HUDEP-2 (cell line): ENCODE measurements at regions not wholly inside any gene's neighbourhood (a gene's known extent, or its start where the extent isn't known, plus 50 kb on each side); places are given as distances from the start of the nearest gene placed in this dataset.

ENCODE experiments used
- DNase-seq, 76 experiments: peaks; one replicate each; lab custom pipeline; 2025; ENCODE audit not compliant: unreplicated experiment in 76 of 76; lab: John Stamatoyannopoulos, UW

GRCh38 chr2:128435576-128436478 is 117.2 kb upstream of the HS6ST1 start:
- no peak for DNase-seq

GRCh38 chr2:128436479-128437203 is 118.0 kb upstream of the HS6ST1 start:
- no peak for DNase-seq

GRCh38 chr2:128437204-128437565 is 118.5 kb upstream of the HS6ST1 start:
- DNase-seq, result no peak

GRCh38 chr2:128438091-128438490 is 119.4 kb upstream of the HS6ST1 start:
- DNase-seq, result no peak

GRCh38 chr2:128438586-128438985 is 119.9 kb upstream of the HS6ST1 start:
- no peak for DNase-seq

- no peak for DNase-seq
These were observed 120.5 kb upstream of the HS6ST1 start for GRCh38 chr2:128439031-128439790.

- DNase-seq, result no peak
These were observed 121.4 kb upstream of the HS6ST1 start for GRCh38 chr2:128439791-128440665.

GRCh38 chr2:128440666-128441340 is 122.1 kb upstream of the HS6ST1 start:
- no peak for DNase-seq

- peak in 10 of 76 experiments; percentile 12 to 65 (median 30) for DNase-seq
These were observed 122.8 kb upstream of the HS6ST1 start for GRCh38 chr2:128441341-128442052.

- peak in 29 of 76 experiments; percentile 7 to 52 (median 26) for DNase-seq
These were observed 123.5 kb upstream of the HS6ST1 start for GRCh38 chr2:128442053-128442751.

GRCh38 chr2:128442891-128443302 is 124.2 kb upstream of the HS6ST1 start:
- DNase-seq, result peak in 8 of 76 experiments; percentile 7 to 32 (median 15)

GRCh38 chr2:128444121-128444771 is 125.6 kb upstream of the HS6ST1 start:
- no peak for DNase-seq

GRCh38 chr2:128444816-128445522 is 126.3 kb upstream of the HS6ST1 start:
- DNase-seq, result no peak

GRCh38 chr2:128445523-128445900 is 126.8 kb upstream of the HS6ST1 start:
- DNase-seq, result no peak

GRCh38 chr2:128446049-128446873 is 127.6 kb upstream of the HS6ST1 start:
- no peak for DNase-seq

GRCh38 chr2:128446874-128447537 is 128.3 kb upstream of the HS6ST1 start:
- no peak for DNase-seq
